IPS-NIHi7 (cell line): ENCODE measurements at regions not wholly inside any gene's neighbourhood (a gene's known extent, or its start where the extent isn't known, plus 50 kb on each side); places are given as distances from the start of the nearest gene placed in this dataset.

Experiments used
- DNase-seq: peaks from one replicate; pipeline ENCODE4 v3.0.0; 2012; ENCODE audit warnings: mixed read lengths; ENCODE audit errors: extremely low spot score

- no peak for DNase-seq
These were observed 88.9 kb upstream of the SEC61G start for GRCh38 chr7:54847921-54848320.

GRCh38 chr7:54856856-54857255, 97.8 kb upstream of the SEC61G start:
- no peak for DNase-seq

GRCh38 chr7:54857294-54857693, 98.3 kb upstream of the SEC61G start:
- no peak for DNase-seq

- no peak for DNase-seq
These were observed 99.1 kb upstream of the SEC61G start for GRCh38 chr7:54858008-54858692.

GRCh38 chr7:54859066-54859465, 100.1 kb upstream of the SEC61G start:
- no peak for DNase-seq

- DNase-seq: no peak
These were observed 100.5 kb upstream of the SEC61G start for GRCh38 chr7:54859545-54859944.

- DNase-seq: no peak
These were observed 101.2 kb upstream of the SEC61G start for GRCh38 chr7:54860003-54860775.

- DNase-seq: no peak
These were observed 101.8 kb upstream of the SEC61G start for GRCh38 chr7:54860843-54861242.

- DNase-seq: no peak
These were observed 105.7 kb upstream of the SEC61G start for GRCh38 chr7:54864663-54865062.

- DNase-seq: no peak
These were observed 110.5 kb upstream of the SEC61G start for GRCh38 chr7:54869523-54869922.

GRCh38 chr7:54874804-54875203, 115.8 kb upstream of the SEC61G start:
- DNase-seq: no peak

- no peak for DNase-seq
These were observed 118.7 kb upstream of the SEC61G start for GRCh38 chr7:54877683-54878082.

- no peak for DNase-seq
These were observed 119.3 kb upstream of the SEC61G start for GRCh38 chr7:54878339-54878738.

- DNase-seq: no peak
These were observed 120.8 kb upstream of the SEC61G start for GRCh38 chr7:54879776-54880175.

GRCh38 chr7:54880326-54880989, 121.4 kb upstream of the SEC61G start:
- no peak for DNase-seq

GRCh38 chr7:54881816-54882520, 123.0 kb upstream of the SEC61G start:
- DNase-seq: no peak

GRCh38 chr7:54882694-54883093, 123.7 kb upstream of the SEC61G start:
- no peak for DNase-seq

GRCh38 chr7:54883576-54883975, 124.6 kb upstream of the SEC61G start:
- DNase-seq: no peak

- DNase-seq: no peak
These were observed 126.3 kb upstream of the SEC61G start for GRCh38 chr7:54885285-54885684.

- no peak for DNase-seq
These were observed 129.2 kb upstream of the SEC61G start for GRCh38 chr7:54888067-54888733.

GRCh38 chr7:54888734-54889082, 129.7 kb upstream of the SEC61G start:
- no peak for DNase-seq

GRCh38 chr7:54897891-54898290, 120.9 kb upstream of the EGFR start:
- DNase-seq: no peak
